Neural cell (in vitro differentiated cells): ENCODE measurements at regions not wholly inside any gene's neighbourhood (a gene's known extent, or its start where the extent isn't known, plus 50 kb on each side); places are given as distances from the start of the nearest gene placed in this dataset.

Experiments used
- EZH2 ChIP-seq: fragments of 200-600, 300-800 bp; shearing (Covaris generic), sonication (generic); IDR thresholded peaks from 2 replicates; pipeline ENCODE4 v1.6.1; 2014; ENCODE audit warnings: antibody characterized with exemption, low read length, borderline replicate concordance, mild to moderate bottlenecking; ENCODE audit not compliant: insufficient read depth, poor library complexity, severe bottlenecking
- SMC3 ChIP-seq: fragments of 450-650 bp; conservative IDR thresholded peaks from 2 replicates; pipeline ENCODE4 v1.6.1; 2014; ENCODE audit warnings: antibody characterized with exemption, mild to moderate bottlenecking, moderate library complexity; ENCODE audit not compliant: poor library complexity

GRCh38 chr9:136605988-136606660, 56.6 kb upstream of the EGFL7 start:
- TF ChIP-seq SMC3: no peak
- no peak for TF ChIP-seq EZH2
